ENCODE measurements at regions not wholly inside any gene's neighbourhood (a gene's known extent, or its start where the extent isn't known, plus 50 kb on each side); places are given as distances from the start of the nearest gene placed in this dataset.

GRCh38 chr2:145875016-145875415 is 1355.1 kb upstream of the ZEB2 start:
- Mint-ChIP-seq H3K4me3 (no peak overlapping the region), H3K4me1 (no peaks in the 10 kb centered on the region), H3K9me3 (ENCODE audit: insufficient read depth) (no peaks in the 10 kb centered on the region), H3K27me3 (no peaks in the 10 kb centered on the region), H3K27ac (no peak overlapping the region)
- no peak for DNase-seq
- no peaks in the 10 kb centered on the region for H3K4me1 ChIP-seq (ENCODE audit: control insufficient read depth in 2 of 2, insufficient read depth in 2 of 2, low read length in 2 of 2)
- H3K9ac ChIP-seq (ENCODE audit: low read length), result no peak overlapping the region
- H3K4me2 ChIP-seq (replicated peaks; ENCODE audit: low read depth, low read length, poor library complexity, severe bottlenecking), result no peak overlapping the region
- no peak for ATAC-seq (ENCODE audit: low read depth)
- intact Hi-C loops (cut with micrococcal nuclease), result no loop called here
- no peak overlapping the region for H2AFZ ChIP-seq (ENCODE audit: insufficient read depth, low read depth, low read length, poor library complexity, severe bottlenecking)
- ChIA-PET POLR2A (no interaction called here), CTCF (no interaction called here)
- no peaks in the 10 kb centered on the region for H3K27me3 ChIP-seq (replicated peaks in 1 of 4; ENCODE audit: control extremely low read depth in 1 of 4, control insufficient read depth in 3 of 4, insufficient read depth in 4 of 4, low read length in 3 of 4)
- no peaks in the 10 kb centered on the region for H3K9me3 ChIP-seq (ENCODE audit: control extremely low read depth in 1 of 3, control insufficient read depth in 2 of 3, insufficient read depth in 1 of 3, low read length in 2 of 3)
- no peaks in the 10 kb centered on the region for H3K36me3 ChIP-seq (replicated peaks in 1 of 2; ENCODE audit: control extremely low read depth in 1 of 2, control insufficient read depth in 1 of 2, extremely low read depth in 1 of 2, insufficient read depth in 2 of 2, low read length in 1 of 2)
- TF ChIP-seq EZH2 (IDR thresholded peaks at IDR 0.05; ENCODE audit: borderline replicate concordance, insufficient read depth, low read depth, low read length, poor library complexity, severe bottlenecking), result no peak
- TF ChIP-seq CTCF (IDR thresholded peaks at IDR 0.05), result no peak
- H4K20me1 ChIP-seq (ENCODE audit: control insufficient read depth, insufficient read depth, low read length, poor library complexity, severe bottlenecking), result no peaks in the 10 kb centered on the region
- WGBS (ENCODE audit: insufficient coverage), result 92% methylated on average over 5 of the region's 5 CpGs
- no peak overlapping the region for H3K4me3 ChIP-seq (ENCODE audit: control extremely low read depth in 1 of 5, extremely low read depth in 1 of 5, insufficient read depth in 1 of 5, low read depth in 2 of 5, low read length in 4 of 5)
- no peak overlapping the region for H3K27ac ChIP-seq (ENCODE audit: low read length in 2 of 2)
- H3K79me2 ChIP-seq (ENCODE audit: control insufficient read depth, insufficient read depth, low read length), result no peaks in the 10 kb centered on the region

GRCh38 chr2:145874466-145874865 is 1354.5 kb upstream of the ZEB2 start:
- CTCF ChIA-PET, result no interaction called here
- H3K4me3 Mint-ChIP-seq, result no peak overlapping the region
- no peak for DNase-seq

More at GRCh38 chr2:145874466-145874865, 1354.5 kb upstream of the ZEB2 start:
- Histone ChIP-seq H3K4me2 (replicated peaks; ENCODE audit: low read depth, low read length, poor library complexity, severe bottlenecking) (no peak overlapping the region), H2AFZ (ENCODE audit: insufficient read depth, low read depth, low read length, poor library complexity, severe bottlenecking) (no peak overlapping the region), H3K79me2 (ENCODE audit: control insufficient read depth, insufficient read depth, low read length) (no peaks in the 10 kb centered on the region), H3K4me3 (ENCODE audit: control extremely low read depth in 1 of 5, extremely low read depth in 1 of 5, insufficient read depth in 1 of 5, low read depth in 2 of 5, low read length in 4 of 5) (no peak overlapping the region), H3K4me1 (ENCODE audit: control insufficient read depth in 2 of 2, insufficient read depth in 2 of 2, low read length in 2 of 2) (no peaks in the 10 kb centered on the region), H3K36me3 (replicated peaks in 1 of 2; ENCODE audit: control extremely low read depth in 1 of 2, control insufficient read depth in 1 of 2, extremely low read depth in 1 of 2, insufficient read depth in 2 of 2, low read length in 1 of 2) (no peaks in the 10 kb centered on the region), H3K9me3 (ENCODE audit: control extremely low read depth in 1 of 3, control insufficient read depth in 2 of 3, insufficient read depth in 1 of 3, low read length in 2 of 3) (no peaks in the 10 kb centered on the region), H3K9ac (ENCODE audit: low read length) (no peak overlapping the region), H4K20me1 (ENCODE audit: control insufficient read depth, insufficient read depth, low read length, poor library complexity, severe bottlenecking) (no peaks in the 10 kb centered on the region), H3K27ac (ENCODE audit: low read length in 2 of 2) (no peak overlapping the region), H3K27me3 (replicated peaks in 1 of 4; ENCODE audit: control extremely low read depth in 1 of 4, control insufficient read depth in 3 of 4, insufficient read depth in 4 of 4, low read length in 3 of 4) (no peaks in the 10 kb centered on the region)
- no peak overlapping the region for H3K27ac Mint-ChIP-seq
- POLR2A ChIA-PET, result no interaction called here
- intact Hi-C loops (cut with micrococcal nuclease), result no loop called here
- TF ChIP-seq CTCF (IDR thresholded peaks at IDR 0.05), result no peak
- no peak for TF ChIP-seq EZH2 (IDR thresholded peaks at IDR 0.05; ENCODE audit: borderline replicate concordance, insufficient read depth, low read depth, low read length, poor library complexity, severe bottlenecking)
- WGBS (ENCODE audit: insufficient coverage), result no CpG with 5 or more reads among the region's 1 CpG
- no peaks in the 10 kb centered on the region for H3K27me3 Mint-ChIP-seq
- H3K9me3 Mint-ChIP-seq (ENCODE audit: insufficient read depth), result no peaks in the 10 kb centered on the region
- no peaks in the 10 kb centered on the region for H3K4me1 Mint-ChIP-seq
- ATAC-seq (ENCODE audit: low read depth), result no peak
